Stimulated activated CD8-positive, alpha-beta memory T cell treated with anti-CD3 and anti-CD28 coated beads, Interleukin-2, amount 100 ng/mL, for 48 hours (primary cell): ENCODE measurements at regions not wholly inside any gene's neighbourhood (a gene's known extent, or its start where the extent isn't known, plus 50 kb on each side); places are given as distances from the start of the nearest gene placed in this dataset.
"Not testable (repeated sequence)": the region's sequence is repeated elsewhere in the genome, so short reads cannot be mapped to it uniquely, and the experiment has no call there.

Experiments
- DNase-seq, 2 donors: peaks; one replicate each; pipeline ENCODE4 v3.0.0-alpha.2; 2020; ENCODE audit warnings: low read depth in 2 of 2

DNA sequence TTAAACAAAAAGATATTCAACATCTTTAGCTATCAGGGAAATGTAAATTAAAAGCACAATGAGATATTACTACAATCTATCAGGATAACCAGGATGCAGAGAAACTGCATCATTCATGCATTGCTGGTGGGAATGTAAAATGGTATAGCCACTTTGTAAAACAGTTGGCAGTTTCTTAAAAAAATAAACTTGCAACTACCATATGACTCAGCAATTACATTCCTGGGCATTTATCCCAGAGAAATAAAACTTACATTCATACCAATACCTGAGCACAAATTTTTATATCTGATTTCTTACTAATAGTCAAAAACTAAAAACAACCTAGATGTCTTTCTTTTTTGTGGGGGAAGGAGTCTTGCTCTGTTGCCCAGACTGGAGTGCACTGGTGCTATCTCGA lies 190.3 kb upstream of the TAB2 start:
- no peak for DNase-seq

GRCh38 chr6:149128489-149129145 lies 188.9 kb upstream of the TAB2 start:
- no peak for DNase-seq

- no peak for DNase-seq
These were observed 188.0 kb upstream of the TAB2 start for GRCh38 chr6:149129371-149130077.

DNA sequence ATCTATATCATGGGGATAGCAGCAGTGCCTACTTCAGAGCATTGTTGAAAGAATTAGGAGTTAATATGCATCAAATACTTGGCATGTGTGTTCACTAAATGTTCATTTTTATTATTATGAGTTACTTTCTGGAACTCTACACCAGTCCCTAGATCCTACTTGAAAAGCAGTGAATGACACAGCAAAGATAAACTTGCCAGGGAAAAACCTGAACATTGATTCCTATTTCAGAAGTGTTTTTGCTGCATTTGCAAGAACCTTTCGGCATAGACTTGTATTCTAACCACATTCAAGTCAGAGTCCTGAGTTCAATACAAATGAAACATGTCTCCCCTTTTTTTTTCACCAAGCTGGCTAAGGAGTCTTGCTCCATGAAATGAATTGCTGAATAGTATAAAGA lies 187.4 kb upstream of the TAB2 start:
- no peak for DNase-seq

DNA sequence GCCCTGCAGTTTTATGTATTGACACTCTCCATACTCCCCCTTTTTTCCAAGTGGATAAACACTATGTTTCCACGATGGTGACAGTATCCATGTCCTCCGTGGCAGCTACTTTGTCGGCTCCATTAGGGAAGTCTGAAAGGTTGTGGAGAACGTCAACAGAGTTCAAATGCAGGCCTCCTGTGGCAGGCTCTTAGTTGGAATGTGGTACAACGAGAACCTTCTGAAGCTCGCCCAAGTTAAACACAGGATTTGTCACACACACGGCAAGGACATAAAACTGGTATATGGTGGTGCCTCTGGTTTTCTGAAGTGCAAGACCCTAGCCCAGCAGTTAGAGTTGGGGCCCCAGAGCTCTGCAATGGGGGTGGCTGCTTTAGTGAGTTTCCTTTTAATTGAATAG lies 187.0 kb upstream of the TAB2 start:
- no peak for DNase-seq

DNA sequence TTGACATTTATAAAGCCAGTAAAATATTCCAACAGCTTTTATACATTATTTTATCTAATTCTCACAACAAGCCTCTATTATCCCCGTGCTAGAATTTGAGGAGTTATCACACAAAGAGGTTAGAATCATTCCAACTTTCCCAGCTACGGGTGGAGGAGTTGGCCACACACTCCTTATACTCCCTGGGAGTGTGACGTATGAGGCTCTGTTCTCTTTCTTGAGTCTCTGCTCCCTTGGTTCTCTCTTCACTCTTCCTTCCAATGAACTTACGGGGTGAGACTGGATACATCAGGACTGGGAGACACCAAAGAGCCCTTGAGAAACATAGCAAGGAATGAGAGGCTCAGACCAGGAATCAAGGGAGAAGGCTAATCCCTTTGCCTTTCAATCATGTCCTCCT lies 185.6 kb upstream of the TAB2 start:
- no peak for DNase-seq

GRCh38 chr6:149132336-149132735 lies 185.2 kb upstream of the TAB2 start:
- no peak for DNase-seq

GRCh38 chr6:149134511-149134933 lies 183.0 kb upstream of the TAB2 start:
- DNase-seq = no peak

DNA sequence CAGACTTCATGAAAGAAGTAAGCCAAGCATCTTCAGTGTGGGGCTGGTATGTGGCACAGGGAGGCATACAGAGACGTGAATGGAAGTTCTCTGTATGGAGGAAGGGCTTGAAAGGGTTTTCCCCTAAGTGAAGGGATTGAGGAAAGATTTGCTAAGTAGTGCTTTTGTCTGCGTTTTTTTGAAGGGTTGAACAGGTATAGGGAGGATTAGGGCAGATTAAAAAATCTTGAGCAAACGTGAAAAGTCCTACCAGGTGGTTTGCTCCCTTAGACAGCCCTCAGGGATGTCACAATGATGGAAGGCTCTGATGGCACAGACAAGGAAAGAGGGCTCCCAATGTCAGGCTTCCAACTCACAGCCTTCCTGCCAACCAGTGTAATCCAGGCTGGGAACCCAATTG lies 181.7 kb upstream of the TAB2 start:
- DNase-seq = no peak

DNA sequence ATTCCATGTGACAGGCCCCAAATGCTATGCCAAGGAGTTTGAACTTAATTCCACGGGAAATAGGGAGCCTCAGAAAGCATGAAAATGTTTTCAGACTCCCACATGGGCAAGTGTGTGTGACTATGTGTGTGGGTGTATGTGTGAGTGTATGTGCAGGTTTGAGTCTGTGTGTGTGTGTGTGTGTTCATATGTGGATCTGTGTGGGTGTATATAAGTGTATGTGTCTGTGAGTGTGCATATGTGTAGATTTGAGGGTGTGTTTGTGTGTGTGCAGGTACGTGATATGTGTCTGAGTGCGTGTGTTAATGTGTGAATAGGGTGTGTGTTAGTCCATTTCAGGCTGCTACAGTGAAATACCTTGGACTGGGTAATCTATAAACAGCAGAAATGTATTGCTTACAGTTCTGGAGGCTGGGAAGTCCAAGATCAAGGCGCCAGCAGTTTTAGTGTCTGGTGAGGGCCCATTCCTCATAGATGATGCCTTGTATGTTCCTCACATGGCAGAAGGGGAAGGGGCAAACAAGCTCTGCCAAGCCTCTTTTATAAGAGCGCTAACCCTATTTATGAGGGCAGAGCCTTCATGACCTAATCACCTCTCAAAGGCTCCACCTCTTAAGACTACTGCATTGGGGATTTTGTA lies 181.1 kb upstream of the TAB2 start:
- DNase-seq = no peak

GRCh38 chr6:149136913-149137286 lies 180.6 kb upstream of the TAB2 start:
- no peak for DNase-seq

DNA sequence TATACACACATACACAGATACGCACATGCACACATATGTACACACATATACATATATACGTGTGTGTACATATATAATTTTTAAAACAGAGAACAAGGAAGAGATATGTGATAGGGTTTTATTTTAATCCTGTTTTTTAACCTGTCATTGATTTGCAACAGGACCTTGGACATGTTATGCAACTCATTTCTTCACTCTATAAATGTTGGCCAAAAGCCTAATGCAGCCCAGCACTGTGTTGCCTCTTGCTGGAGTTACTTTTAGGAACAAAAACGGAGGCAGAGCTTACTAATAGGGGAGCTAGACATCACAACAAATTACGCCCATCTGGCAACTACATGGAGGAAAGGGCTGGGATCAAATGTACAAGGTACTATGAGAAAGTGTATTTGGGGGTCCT lies 179.9 kb upstream of the TAB2 start:
- no peak for DNase-seq

GRCh38 chr6:149138089-149138488 lies 179.4 kb upstream of the TAB2 start:
- DNase-seq = no peak

GRCh38 chr6:149138699-149139294 lies 178.7 kb upstream of the TAB2 start:
- DNase-seq = no peak

DNA sequence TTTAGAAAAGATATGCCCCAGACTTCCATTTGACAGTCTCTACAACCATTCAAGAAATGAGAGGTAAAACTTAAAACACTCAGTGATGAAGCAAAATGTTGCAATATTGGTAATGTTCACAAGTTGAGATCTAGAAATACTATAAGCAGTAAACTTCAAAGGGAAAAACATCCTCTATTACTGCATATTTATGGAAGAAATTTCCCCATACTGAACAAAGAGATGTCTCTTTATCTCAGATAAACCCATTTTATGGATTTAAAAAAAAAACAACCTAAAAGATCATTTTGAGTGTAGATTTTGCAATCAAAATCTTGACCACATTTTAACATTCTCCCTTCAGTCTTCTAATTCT lies 177.8 kb upstream of the TAB2 start:
- no peak for DNase-seq

DNA sequence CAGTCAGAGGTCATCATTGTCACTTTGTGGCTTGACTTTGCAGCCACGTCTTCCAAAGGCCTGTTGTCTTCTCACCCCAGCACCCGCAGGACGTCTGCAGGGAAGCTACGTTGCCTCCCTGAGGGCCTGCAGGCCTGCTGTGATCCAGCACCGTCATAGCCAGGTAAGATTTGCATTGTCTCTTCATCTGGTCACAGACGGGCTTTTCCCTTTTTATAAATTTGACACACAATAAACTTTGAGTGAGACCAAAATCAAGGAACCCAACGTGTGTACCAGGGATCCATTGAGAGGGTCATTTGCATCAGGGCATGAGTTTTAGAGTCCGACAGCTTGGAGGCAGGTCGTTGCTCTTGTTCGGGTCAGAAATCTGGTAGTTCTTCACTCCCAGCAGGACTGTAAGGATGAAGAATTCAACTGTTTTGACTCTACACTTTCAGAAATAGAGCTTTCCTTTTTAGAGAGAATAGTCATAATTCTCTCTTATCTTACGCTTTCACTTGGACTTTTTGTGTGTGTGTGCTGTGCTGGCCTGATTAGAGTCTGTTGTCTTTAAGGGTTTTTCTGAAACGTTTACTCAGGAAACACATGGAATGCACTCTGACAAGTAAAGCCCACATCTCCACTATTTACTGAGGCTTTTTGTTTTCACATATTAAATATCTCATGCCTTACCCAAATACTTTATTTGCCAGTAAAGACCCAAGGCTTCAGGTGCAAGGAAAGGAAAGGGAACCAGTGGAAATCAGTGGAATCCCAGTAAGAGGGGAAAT lies 177.2 kb upstream of the TAB2 start:
- peak; percentile 18 to 43 for DNase-seq

DNA sequence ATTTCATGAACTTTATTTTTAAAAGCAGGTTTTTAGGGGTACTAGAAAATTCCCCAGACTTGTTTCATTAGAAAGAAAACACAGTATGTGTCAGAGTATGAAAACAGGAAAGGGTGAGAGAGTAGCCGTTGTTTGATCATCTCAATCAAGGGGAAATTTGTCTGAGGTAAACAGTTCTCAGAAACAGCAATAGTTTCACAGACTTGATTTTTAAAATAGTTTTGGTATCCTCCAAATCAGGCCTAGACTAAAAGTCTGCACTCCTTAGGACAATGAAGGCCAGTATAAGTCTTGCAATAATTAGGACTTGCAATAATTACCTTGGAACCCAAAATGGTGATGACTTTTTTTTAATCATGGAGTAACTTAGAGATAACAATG lies 176.6 kb upstream of the TAB2 start:
- DNase-seq = no peak

GRCh38 chr6:149142924-149143429 lies 174.5 kb upstream of the TAB2 start:
- no peak for DNase-seq

GRCh38 chr6:149145800-149146199 lies 171.7 kb upstream of the TAB2 start:
- not testable (repeated sequence) for DNase-seq

DNA sequence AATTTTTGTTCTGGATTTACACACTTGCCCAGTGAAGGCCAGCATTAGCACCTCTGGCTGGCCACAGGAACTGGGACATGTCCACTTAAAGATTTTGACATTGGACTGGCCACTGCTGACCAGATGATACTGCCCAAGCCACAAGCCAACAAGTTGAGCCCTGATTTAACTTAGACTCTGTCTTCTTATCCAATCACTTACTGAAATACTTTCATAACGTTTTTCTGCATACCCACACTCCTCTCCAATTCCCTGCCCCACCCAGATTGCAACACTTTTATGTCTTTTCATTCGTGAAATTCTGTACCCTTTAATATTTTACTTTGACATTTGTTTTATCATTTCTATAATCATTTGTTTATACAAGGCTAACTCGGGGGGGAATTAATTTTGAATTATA lies 170.3 kb upstream of the TAB2 start:
- no peak for DNase-seq

- no peak for DNase-seq
These were observed 169.4 kb upstream of the TAB2 start for GRCh38 chr6:149147938-149148718.
